Progenitor cell of endocrine pancreas (in vitro differentiated cells): ENCODE measurements at regions not wholly inside any gene's neighbourhood (a gene's known extent, or its start where the extent isn't known, plus 50 kb on each side); places are given as distances from the start of the nearest gene placed in this dataset.

ENCODE experiments used
- DNase-seq: peaks from one replicate; pipeline ENCODE4 v3.0.0; 2021; ENCODE audit warnings: low spot score; ENCODE audit not compliant: unreplicated experiment
- H3K27ac Mint-ChIP-seq: 2 replicates; pipeline ENCODE4 v1.8.0; 2021; ENCODE audit warnings: mild to moderate bottlenecking, moderate library complexity, mixed read lengths
- H3K27me3 Mint-ChIP-seq: 2 replicates; pipeline ENCODE4 v1.8.0; 2021; ENCODE audit warnings: mixed read lengths
- H3K36me3 Mint-ChIP-seq: 2 replicates; pipeline ENCODE4 v1.8.0; 2022; ENCODE audit warnings: mixed read lengths; ENCODE audit not compliant: insufficient read depth
- H3K4me1 Mint-ChIP-seq: 2 replicates; pipeline ENCODE4 v1.8.0; 2021; ENCODE audit warnings: low read depth, mixed read lengths
- H3K4me3 Mint-ChIP-seq: 2 replicates; pipeline ENCODE4 v1.8.0; 2021; ENCODE audit warnings: low read depth, mild to moderate bottlenecking, moderate library complexity, mixed read lengths
- H3K9me3 Mint-ChIP-seq: 2 replicates; pipeline ENCODE4 v1.8.0; 2021; ENCODE audit warnings: low read depth, mixed read lengths
- CTCF ChIP-seq: fragments of 200-600 bp; sonication (generic); IDR thresholded peaks from one replicate; pipeline ENCODE4 v1.5.0; 2021; ENCODE audit warnings: antibody characterized with exemption, mild to moderate bottlenecking; ENCODE audit not compliant: unreplicated experiment

- no peaks in the 10 kb centered on the region for H3K9me3 Mint-ChIP-seq
- H3K27ac Mint-ChIP-seq, result no peak overlapping the region
- no peaks in the 10 kb centered on the region for H3K36me3 Mint-ChIP-seq
- H3K4me1 Mint-ChIP-seq, result no peaks in the 10 kb centered on the region
- H3K27me3 Mint-ChIP-seq, result peaks cover 19% of the 10 kb centered on the region
- H3K4me3 Mint-ChIP-seq, result no peak overlapping the region
- no peak for DNase-seq
- no peak for TF ChIP-seq CTCF
Observed at GRCh38 chr6:19986691-19987438, 149.7 kb downstream of the ID4 start.

GRCh38 chr6:19988555-19988954 lies 151.4 kb downstream of the ID4 start:
- H3K27ac Mint-ChIP-seq, result no peak overlapping the region
- H3K4me1 Mint-ChIP-seq, result no peaks in the 10 kb centered on the region
- no peak overlapping the region for H3K4me3 Mint-ChIP-seq
- TF ChIP-seq CTCF, result no peak
- no peaks in the 10 kb centered on the region for H3K36me3 Mint-ChIP-seq
- H3K9me3 Mint-ChIP-seq, result no peaks in the 10 kb centered on the region
- DNase-seq, result no peak
- H3K27me3 Mint-ChIP-seq, result peaks cover 10% of the 10 kb centered on the region

GRCh38 chr6:19991176-19991575 lies 154.0 kb downstream of the ID4 start:
- peaks cover 4% of the 10 kb centered on the region for H3K27me3 Mint-ChIP-seq
- no peak for DNase-seq
- peaks cover 3% of the 10 kb centered on the region for H3K4me1 Mint-ChIP-seq
- H3K9me3 Mint-ChIP-seq, result no peaks in the 10 kb centered on the region
- no peaks in the 10 kb centered on the region for H3K36me3 Mint-ChIP-seq
- no peak overlapping the region for H3K27ac Mint-ChIP-seq
- TF ChIP-seq CTCF, result no peak
- no peak overlapping the region for H3K4me3 Mint-ChIP-seq

GRCh38 chr6:19994909-19995308 lies 157.7 kb downstream of the ID4 start:
- H3K9me3 Mint-ChIP-seq, result peaks cover 3% of the 10 kb centered on the region
- TF ChIP-seq CTCF, result no peak
- H3K36me3 Mint-ChIP-seq, result no peaks in the 10 kb centered on the region
- no peak overlapping the region for H3K4me3 Mint-ChIP-seq
- H3K27ac Mint-ChIP-seq, result no peak overlapping the region
- H3K27me3 Mint-ChIP-seq, result peaks cover 15% of the 10 kb centered on the region
- DNase-seq, result no peak
- H3K4me1 Mint-ChIP-seq, result peaks cover 3% of the 10 kb centered on the region

GRCh38 chr6:19995575-19996257 lies 158.5 kb downstream of the ID4 start:
- no peak for TF ChIP-seq CTCF
- Mint-ChIP-seq H3K4me1 (peaks cover 3% of the 10 kb centered on the region), H3K27ac (no peak overlapping the region), H3K9me3 (peaks cover 4% of the 10 kb centered on the region), H3K27me3 (peaks cover 15% of the 10 kb centered on the region), H3K36me3 (no peaks in the 10 kb centered on the region), H3K4me3 (no peak overlapping the region)
- no peak for DNase-seq
